Memory B cell (primary cell): ENCODE measurements at regions not wholly inside any gene's neighbourhood (a gene's known extent, or its start where the extent isn't known, plus 50 kb on each side); places are given as distances from the start of the nearest gene placed in this dataset.

Experiments
- ATAC-seq: fragments of 150-1000 bp; cut with Tn5 transposase; 2 replicates; pipeline ENCODE4 v1.10.0; 2021; ENCODE audit warnings: low read depth, mild to moderate bottlenecking, moderate library complexity
- DNase-seq, 2 donors: peaks; one replicate each; pipeline ENCODE4 v3.0.0; 2022; ENCODE audit warnings: low spot score in 2 of 2
- H3K27ac Mint-ChIP-seq: one replicate; pipeline ENCODE4 v1.8.0; 2022; ENCODE audit warnings: mild to moderate bottlenecking, moderate library complexity, mixed read lengths
- H3K27me3 Mint-ChIP-seq: one replicate; pipeline ENCODE4 v1.8.0; 2022; ENCODE audit warnings: mixed read lengths
- H3K36me3 Mint-ChIP-seq: one replicate; pipeline ENCODE4 v1.8.0; 2022; ENCODE audit warnings: mild to moderate bottlenecking, mixed read lengths
- H3K4me1 Mint-ChIP-seq: one replicate; pipeline ENCODE4 v1.8.0; 2022; ENCODE audit warnings: mixed read lengths
- H3K4me3 Mint-ChIP-seq: one replicate; pipeline ENCODE4 v1.8.0; 2022; ENCODE audit warnings: mild to moderate bottlenecking, moderate library complexity, mixed read lengths
- H3K9me3 Mint-ChIP-seq: one replicate; pipeline ENCODE4 v1.8.0; 2022; ENCODE audit warnings: mixed read lengths

DNA sequence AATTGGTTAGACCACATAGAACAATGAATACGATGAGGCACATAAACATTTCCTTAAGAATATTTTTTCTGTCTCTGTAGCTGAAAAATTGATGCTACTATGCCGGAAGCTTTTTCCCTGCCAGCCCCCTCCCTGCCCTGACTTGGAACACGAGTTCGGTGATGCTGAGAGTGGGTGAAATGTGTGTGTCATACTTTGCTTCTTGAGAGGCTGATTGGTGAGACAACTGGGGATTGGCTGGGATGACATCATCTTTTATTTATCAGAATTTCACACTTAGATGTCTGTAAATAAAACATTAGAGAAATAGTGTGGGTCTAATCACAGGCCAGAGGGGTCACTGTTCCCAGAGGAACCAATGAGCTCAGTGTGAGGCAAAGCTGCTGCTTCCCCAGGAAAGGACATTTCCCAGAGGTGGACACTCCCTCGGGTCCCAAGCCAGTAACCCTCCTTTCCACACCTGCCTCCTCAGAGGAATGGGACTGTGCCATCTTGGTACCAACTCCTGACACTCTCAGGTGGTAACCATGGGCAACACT lies 195.4 kb upstream of the C1orf174 start:
- Mint-ChIP-seq H3K36me3 (no peaks in the 10 kb centered on the region), H3K4me3 (no peak overlapping the region), H3K4me1 (peaks cover 2% of the 10 kb centered on the region), H3K27me3 (peaks cover 4% of the 10 kb centered on the region), H3K27ac (no peak overlapping the region), H3K9me3 (peaks cover 12% of the 10 kb centered on the region)
- no peak for DNase-seq
- no peak for ATAC-seq

DNA sequence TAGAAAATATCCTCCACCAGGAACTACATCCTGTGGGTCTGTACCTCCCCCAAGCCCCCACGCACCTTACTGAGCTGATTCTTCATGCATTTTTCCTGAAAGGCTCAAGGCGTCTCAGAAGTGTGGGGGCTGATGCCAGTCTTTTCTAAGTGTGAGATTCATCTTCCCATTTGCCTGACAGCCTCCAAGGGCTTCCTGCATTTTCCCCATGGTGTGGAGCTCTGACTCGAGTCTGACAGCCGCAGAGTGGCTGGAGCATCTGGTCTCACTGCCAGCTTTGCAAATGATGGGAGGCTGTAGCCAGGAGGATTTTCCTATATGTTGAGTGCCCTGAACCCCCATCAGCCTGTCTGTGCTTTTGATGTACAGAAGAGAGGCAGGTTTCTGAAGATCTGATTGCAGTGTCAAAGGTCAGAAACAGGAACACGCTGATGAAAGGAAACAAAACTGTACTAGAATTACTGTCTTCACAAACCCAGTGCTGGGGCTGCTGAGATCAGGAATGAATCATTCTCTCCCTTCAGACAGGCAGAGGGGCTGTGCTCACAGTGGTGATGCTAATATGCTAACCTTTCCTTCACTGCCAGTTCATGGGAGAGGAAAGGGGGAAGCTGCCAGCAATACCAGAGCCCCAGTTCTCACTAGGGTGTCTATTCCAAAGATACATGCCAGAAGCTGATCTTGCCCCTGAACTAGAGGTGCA lies 201.5 kb upstream of the C1orf174 start:
- Mint-ChIP-seq H3K36me3 (no peaks in the 10 kb centered on the region), H3K27me3 (peaks cover 9% of the 10 kb centered on the region), H3K9me3 (peaks cover 6% of the 10 kb centered on the region), H3K4me3 (no peak overlapping the region), H3K27ac (no peak overlapping the region), H3K4me1 (peaks cover 2% of the 10 kb centered on the region)
- DNase-seq (no peak), ATAC-seq (no peak)

DNA sequence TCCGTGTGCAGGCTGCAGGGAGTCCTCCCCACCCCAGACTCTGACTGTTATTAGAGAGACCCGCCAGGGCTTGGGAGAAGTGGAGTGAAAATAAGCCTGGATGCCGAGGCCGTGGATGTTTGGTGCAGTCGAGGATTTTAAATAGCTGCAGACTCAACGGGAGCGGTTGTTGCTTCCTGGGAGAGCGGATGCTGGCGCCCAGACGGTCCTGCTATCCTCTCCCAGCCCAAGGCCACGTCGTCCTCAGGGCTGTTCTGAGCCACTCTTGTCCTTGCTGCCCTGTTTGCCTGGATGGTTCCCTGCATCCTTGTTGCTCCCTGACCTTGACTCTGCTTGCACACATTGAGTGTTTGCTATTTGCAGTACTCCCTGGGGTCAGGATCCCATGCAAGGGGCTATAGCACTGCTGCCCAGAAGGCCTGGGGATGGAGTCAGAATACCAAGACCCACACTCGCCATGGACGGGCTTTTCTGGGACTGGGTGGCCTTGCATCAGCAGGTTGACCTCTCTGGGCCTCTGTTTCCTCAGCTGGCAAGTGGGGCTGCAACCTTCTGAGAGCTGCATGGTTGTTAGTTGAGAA lies 205.3 kb upstream of the C1orf174 start:
- H3K4me3 Mint-ChIP-seq = no peak overlapping the region

DNA sequence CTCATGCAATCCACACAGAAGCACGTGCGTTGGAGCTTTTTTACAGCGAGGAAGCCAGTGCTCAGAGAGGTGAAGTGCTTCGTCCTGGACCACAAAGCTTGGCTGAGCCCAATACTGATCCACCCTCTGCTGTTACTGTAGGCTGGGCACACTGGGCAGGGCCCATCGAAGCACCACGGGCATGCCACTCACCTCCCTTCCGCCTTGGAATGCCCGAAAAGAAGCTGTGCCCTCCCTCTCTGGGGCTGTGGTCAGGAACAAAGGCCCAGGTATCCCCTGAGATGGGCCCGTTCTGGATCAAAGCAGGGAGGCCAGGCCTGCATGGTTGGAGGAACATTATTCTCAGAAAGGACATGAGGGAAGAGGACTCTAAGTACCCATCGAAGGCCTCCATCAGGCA lies 206.7 kb upstream of the C1orf174 start:
- H3K9me3 Mint-ChIP-seq = no peaks in the 10 kb centered on the region
- H3K36me3 Mint-ChIP-seq = no peaks in the 10 kb centered on the region
- H3K4me3 Mint-ChIP-seq = no peak overlapping the region
- H3K4me1 Mint-ChIP-seq = no peaks in the 10 kb centered on the region
- no peak for DNase-seq
- no peak for ATAC-seq
- H3K27me3 Mint-ChIP-seq = peaks cover 2% of the 10 kb centered on the region
- no peak overlapping the region for H3K27ac Mint-ChIP-seq

More for the DNA sequence above, 205.3 kb upstream of the C1orf174 start:
- no peaks in the 10 kb centered on the region for H3K36me3 Mint-ChIP-seq
- ATAC-seq = no peak
- H3K27me3 Mint-ChIP-seq = peaks cover 10% of the 10 kb centered on the region
- H3K9me3 Mint-ChIP-seq = no peaks in the 10 kb centered on the region
- H3K4me1 Mint-ChIP-seq = no peaks in the 10 kb centered on the region
- DNase-seq = no peak
- H3K27ac Mint-ChIP-seq = no peak overlapping the region

DNA sequence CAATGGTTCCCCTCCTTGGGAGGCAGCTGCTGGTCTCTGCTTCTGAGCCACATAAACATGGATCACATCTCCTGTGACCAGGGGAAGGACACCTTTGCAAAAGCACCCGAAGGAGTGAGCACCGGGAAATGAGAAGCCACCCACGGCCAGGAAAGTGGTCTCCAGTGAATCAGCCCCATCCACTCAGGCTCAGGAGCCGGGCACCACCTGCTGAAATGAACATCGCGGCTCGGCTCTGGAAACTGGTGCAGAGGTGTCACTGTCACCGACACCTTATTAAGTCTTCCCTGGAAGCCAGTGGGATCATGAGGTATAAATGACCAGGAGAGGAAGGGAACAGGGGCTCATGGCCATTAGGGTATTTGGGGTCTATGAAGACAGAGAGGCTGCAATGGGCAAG lies 207.2 kb upstream of the C1orf174 start:
- peaks cover 2% of the 10 kb centered on the region for H3K27me3 Mint-ChIP-seq
- DNase-seq (no peak), ATAC-seq (no peak)
- H3K36me3 Mint-ChIP-seq = no peaks in the 10 kb centered on the region
- H3K27ac Mint-ChIP-seq = no peak overlapping the region
- no peaks in the 10 kb centered on the region for H3K9me3 Mint-ChIP-seq
- H3K4me3 Mint-ChIP-seq = no peak overlapping the region
- H3K4me1 Mint-ChIP-seq = no peaks in the 10 kb centered on the region

DNA sequence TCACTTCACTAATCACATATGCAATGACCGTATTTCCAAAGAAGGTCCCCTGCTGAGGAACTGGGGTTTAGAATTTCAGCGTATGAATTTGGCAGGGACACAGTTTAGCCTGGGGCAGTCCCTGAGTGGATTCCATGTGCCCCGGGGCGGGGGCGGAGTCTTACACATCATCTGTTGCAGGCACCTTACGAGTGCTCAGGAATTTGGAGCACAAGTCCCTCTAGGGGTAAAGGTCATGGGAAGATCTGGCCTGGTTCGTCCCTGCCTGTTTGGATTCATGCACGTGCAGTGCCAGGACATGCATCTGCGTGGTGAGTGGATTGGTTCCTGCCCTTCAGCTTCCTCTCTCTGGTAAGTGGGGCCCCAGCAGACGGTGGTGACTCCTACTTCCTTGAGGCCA lies 208.3 kb upstream of the C1orf174 start:
- Mint-ChIP-seq H3K27me3 (peaks cover 2% of the 10 kb centered on the region), H3K9me3 (peaks cover 2% of the 10 kb centered on the region), H3K4me3 (no peak overlapping the region), H3K27ac (no peak overlapping the region), H3K4me1 (no peaks in the 10 kb centered on the region), H3K36me3 (no peaks in the 10 kb centered on the region)
- ATAC-seq (no peak), DNase-seq (no peak)

DNA sequence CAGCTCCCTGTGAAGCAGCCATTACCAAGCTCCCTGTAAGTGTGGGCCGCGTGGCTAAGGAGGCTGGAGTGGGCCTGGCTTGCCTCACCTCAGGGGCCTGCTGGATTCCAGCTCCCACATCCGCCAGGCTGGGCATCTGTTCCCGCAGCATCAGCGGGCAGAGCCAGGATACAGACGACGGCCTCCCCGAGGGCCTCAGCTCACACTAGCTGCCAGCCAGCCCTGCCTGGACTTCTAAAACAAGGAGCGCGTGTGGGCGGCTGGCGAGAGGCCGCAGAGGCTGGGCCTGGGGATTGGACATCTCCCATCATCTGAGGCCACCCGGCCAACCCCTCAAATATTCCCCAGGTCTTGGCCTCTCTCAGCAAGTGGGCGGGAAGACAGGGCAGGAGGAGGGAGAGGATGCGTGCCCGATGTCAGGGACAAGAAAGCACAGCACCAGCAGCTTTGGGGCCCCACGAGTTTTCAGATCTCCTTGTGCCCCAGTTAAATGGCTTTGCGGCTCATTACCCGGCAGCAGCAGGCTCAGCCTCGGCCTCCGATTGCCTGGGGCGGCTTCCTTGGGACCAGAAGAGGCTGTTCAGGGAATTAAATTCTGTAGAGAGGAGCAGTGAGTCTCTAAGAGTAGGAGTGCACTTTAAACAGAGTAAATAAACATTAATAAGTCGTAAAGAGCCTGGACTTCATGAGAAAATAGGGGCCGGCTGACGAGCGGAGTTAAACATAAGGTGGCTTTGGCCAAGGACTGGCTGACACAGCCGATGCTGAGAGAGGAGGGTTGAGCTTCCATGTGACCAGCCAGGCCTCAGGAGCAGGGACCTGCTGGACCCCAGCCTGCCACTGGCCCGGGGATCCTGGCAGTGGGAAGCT lies 208.9 kb upstream of the C1orf174 start:
- Mint-ChIP-seq H3K36me3 (no peaks in the 10 kb centered on the region), H3K4me3 (no peak overlapping the region), H3K27ac (no peak overlapping the region), H3K4me1 (no peaks in the 10 kb centered on the region), H3K9me3 (peaks cover 3% of the 10 kb centered on the region), H3K27me3 (peaks cover 2% of the 10 kb centered on the region)
- DNase-seq (no peak), ATAC-seq (no peak)

DNA sequence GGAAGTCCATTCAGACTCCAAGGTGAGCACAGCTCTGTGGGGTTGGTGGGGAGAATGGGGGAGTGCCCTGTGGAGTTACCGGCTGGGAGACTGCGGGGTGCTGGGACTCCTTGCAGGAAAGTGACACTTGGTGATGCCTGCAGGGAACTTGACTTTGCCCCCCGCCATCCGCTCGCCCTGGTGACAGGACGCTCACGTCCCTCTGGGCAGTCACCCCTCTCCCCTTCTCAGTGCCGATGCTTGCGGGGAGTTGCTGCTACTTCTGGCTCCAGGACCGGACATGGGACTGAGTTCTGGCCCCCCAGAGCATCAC lies 209.5 kb upstream of the C1orf174 start:
- Mint-ChIP-seq H3K4me3 (no peak overlapping the region), H3K36me3 (no peaks in the 10 kb centered on the region), H3K4me1 (no peaks in the 10 kb centered on the region), H3K9me3 (peaks cover 8% of the 10 kb centered on the region), H3K27ac (no peak overlapping the region), H3K27me3 (peaks cover 2% of the 10 kb centered on the region)
- ATAC-seq (no peak), DNase-seq (no peak)

DNA sequence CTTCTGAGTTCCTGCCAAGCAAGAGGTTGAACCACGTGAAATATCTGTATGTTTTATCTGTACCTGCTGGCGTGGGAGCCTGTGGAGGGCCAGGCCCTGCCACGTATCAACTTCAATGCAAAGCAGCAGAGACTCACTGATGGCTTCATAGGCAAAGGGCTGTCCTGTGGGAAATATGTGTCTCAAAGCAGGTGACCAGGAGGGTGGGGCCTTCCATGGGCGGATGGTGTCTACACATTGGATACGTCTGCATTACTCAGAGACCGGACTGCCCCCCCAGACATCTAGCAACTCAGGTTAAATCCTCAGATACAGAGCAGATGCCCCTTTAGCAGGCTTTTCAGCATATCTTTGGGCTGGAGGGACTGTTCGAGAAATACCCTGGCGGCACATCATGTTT lies 210.8 kb upstream of the C1orf174 start:
- no peak overlapping the region for H3K27ac Mint-ChIP-seq
- peaks cover 8% of the 10 kb centered on the region for H3K9me3 Mint-ChIP-seq
- DNase-seq (no peak), ATAC-seq (no peak)
- no peak overlapping the region for H3K4me3 Mint-ChIP-seq
- H3K36me3 Mint-ChIP-seq = no peaks in the 10 kb centered on the region
- H3K27me3 Mint-ChIP-seq = peaks cover 2% of the 10 kb centered on the region
- no peaks in the 10 kb centered on the region for H3K4me1 Mint-ChIP-seq

DNA sequence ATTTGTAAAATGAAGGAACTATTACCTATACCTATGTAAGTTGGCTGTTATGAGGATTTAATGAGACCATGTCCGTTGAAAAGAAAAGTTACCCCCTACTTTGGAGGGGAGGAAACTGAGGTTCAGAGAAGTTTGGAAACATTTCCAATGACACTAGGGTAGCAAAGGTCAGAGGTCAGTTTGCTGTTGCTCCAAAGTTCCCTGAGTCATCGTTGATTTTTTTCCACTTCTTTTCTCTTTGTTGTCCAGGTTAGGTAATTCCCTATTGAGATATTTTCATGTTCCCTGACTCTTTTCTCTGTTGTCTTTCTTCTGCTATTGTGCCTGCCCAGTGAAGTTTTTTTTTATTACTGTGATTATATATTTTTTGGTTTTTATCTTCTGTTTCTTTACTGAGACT lies 213.8 kb upstream of the C1orf174 start:
- ATAC-seq = no peak
- Mint-ChIP-seq H3K27me3 (peaks cover 4% of the 10 kb centered on the region), H3K9me3 (peaks cover 8% of the 10 kb centered on the region), H3K4me3 (no peak overlapping the region), H3K27ac (no peak overlapping the region), H3K36me3 (no peaks in the 10 kb centered on the region), H3K4me1 (no peaks in the 10 kb centered on the region)
- no peak for DNase-seq

DNA sequence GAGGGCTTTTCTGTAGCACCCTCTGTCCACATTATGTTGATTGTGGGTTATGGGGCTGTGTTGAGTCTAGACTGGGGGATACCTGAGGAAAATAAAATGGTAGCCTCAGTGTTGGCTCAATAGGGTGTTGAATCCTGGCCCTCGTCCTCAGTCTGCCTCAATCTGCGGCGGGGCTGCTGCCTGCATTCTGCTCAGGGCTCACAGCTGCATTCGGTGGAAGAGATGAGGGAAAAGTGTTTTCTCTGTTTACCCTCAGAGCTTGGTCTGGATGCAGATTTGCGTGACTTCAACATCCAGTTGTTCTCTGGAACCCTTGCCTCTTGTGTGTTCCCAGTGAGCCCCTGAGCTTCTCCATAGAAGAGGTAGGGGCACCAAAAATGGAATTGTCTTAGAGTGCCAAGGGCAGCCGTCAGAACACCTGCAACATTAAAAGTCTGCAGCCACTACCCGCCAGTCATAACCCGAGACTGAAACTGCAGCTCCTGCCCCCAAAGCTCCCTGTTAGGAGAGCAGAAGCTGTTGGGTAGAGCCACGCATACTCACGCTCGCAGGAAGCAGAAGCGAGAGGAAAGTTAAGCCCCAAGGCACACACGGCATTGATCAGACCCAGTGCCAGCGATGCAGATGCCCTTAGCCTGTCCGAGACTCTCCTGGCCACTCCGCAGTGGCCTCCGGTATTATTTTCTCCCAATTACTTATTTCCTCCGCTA lies 215.3 kb upstream of the C1orf174 start:
- Mint-ChIP-seq H3K4me3 (no peak overlapping the region), H3K27me3 (peaks cover 4% of the 10 kb centered on the region), H3K36me3 (no peaks in the 10 kb centered on the region), H3K4me1 (no peaks in the 10 kb centered on the region), H3K9me3 (peaks cover 8% of the 10 kb centered on the region), H3K27ac (no peak overlapping the region)
- ATAC-seq = no peak
- DNase-seq = no peak

DNA sequence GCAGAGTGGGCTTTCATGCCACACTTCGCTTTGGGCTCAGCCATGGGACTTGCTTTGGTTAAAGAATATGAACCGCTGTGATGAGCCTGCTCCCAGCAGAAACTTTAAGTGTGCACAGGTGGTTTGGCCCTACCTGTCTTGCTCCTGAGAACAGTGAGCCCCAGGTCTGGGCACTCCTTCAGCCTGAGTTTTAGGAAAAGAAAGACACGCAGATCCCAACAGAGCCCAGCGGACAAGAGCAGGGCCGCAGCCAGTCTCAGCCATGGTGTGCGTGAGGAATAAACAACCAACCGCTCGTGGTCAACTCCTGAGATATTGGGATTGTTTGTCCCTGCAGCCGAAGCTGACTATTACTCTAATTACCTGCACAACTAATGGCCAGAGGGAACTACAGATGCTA lies 217.1 kb upstream of the C1orf174 start:
- DNase-seq (no peak), ATAC-seq (no peak)
- Mint-ChIP-seq H3K27me3 (peaks cover 4% of the 10 kb centered on the region), H3K4me1 (no peaks in the 10 kb centered on the region), H3K9me3 (peaks cover 8% of the 10 kb centered on the region), H3K36me3 (no peaks in the 10 kb centered on the region), H3K27ac (no peak overlapping the region), H3K4me3 (no peak overlapping the region)

DNA sequence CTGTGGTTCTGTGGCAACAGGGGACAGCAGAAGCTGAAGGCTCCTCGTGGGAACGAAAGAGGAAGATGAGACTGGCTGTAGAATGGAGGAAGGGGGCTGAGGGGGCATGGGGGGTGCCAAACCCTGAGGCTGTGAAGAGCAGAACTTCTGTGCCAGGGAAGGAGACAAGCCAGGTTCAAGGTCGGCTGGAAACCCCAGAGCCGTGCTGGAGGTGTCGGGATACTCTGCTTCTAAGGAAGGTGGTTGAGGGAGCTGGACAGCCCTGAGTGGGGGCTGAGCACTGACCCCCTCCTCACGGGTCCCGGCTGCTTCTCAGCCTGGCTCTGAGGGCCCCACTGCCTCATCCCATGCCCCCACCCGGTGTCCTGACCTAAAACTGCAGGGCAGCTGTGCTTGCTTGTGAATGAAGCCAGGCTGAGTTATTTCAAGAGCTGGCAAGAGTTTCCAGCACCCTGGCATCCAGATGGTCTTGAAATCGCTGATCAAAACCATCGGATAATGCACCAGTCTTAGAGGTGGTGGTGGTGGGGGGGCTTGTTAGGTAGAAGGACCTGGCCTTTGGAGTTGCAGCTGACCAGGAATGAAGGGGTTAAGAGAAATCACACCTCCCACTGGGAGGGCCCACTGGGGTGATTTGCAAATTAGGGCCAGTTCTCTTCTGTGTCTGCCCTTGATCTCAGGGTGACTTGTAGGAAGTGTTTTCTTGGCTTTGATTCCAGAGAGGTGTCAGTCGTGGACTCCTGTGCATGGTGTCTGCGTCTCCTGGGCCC lies 218.9 kb upstream of the C1orf174 start:
- ATAC-seq = no peak
- Mint-ChIP-seq H3K27me3 (peaks cover 4% of the 10 kb centered on the region), H3K9me3 (peaks cover 5% of the 10 kb centered on the region)

More for the DNA sequence above, 218.9 kb upstream of the C1orf174 start:
- Mint-ChIP-seq H3K4me3 (no peak overlapping the region), H3K4me1 (no peaks in the 10 kb centered on the region), H3K27ac (no peak overlapping the region), H3K36me3 (no peaks in the 10 kb centered on the region)
- no peak for DNase-seq
